Mucosa of rectum (tissue), 2 donors: ENCODE measurements at regions not wholly inside any gene's neighbourhood (a gene's known extent, or its start where the extent isn't known, plus 50 kb on each side); places are given as distances from the start of the nearest gene placed in this dataset.

Experiments
- H3K27ac ChIP-seq, 2 donors: one replicate each; pipeline ENCODE4 v1.7.0; 2013; ENCODE audit warnings: inconsistent platforms in 2 of 2, low read depth in 2 of 2, low read length in 2 of 2
- H3K27me3 ChIP-seq, 2 donors: one replicate each; pipeline ENCODE4 v1.7.0; 2013; ENCODE audit warnings: low read length in 2 of 2; ENCODE audit not compliant: control insufficient read depth in 2 of 2, insufficient read depth in 2 of 2
- H3K36me3 ChIP-seq, 2 donors: one replicate each; pipeline ENCODE4 v1.7.0; 2013; ENCODE audit warnings: low read length in 2 of 2; ENCODE audit not compliant: control insufficient read depth in 2 of 2, insufficient read depth in 2 of 2
- H3K4me1 ChIP-seq, 2 donors: one replicate each; pipeline ENCODE4 v1.7.0; 2013; ENCODE audit warnings: low read length in 2 of 2, mild to moderate bottlenecking in 1 of 2; ENCODE audit not compliant: control insufficient read depth in 2 of 2, insufficient read depth in 2 of 2
- H3K4me3 ChIP-seq, 2 donors: one replicate each; pipeline ENCODE4 v1.7.0; 2013; ENCODE audit warnings: low read length in 2 of 2
- H3K9ac ChIP-seq, 2 donors: one replicate each; pipeline ENCODE4 v1.7.0; 2013; ENCODE audit warnings: low read length in 2 of 2, low read depth in 1 of 2, mild to moderate bottlenecking in 1 of 2
- H3K9me3 ChIP-seq, 2 donors: one replicate each; pipeline ENCODE4 v1.7.0; 2013; ENCODE audit warnings: low read length in 2 of 2; ENCODE audit not compliant: control insufficient read depth in 2 of 2
- donor health status: healthy.
- donor health status: Normal muscosa, but diverticular disease.

DNA sequence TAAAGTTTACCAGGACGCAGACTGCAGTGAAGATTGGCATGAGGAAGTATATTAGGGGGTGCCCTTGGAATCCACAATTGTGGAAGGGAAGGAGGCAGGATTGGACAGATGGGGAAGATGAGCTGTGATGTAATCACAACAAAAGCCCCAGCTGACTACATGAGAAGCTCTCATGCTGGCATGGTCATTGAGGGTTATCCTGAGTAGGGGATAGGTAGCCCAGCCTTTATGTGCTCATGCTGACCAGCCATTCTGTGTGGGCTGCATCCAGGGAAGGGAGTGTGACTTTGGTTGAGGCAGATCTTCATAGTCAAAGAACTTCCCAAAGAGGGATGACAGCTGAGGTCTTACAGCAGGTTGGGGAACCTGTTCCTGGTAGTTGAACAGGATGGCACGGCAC lies 52.0 kb upstream of the RANBP6 start:
- no peaks in the 10 kb centered on the region for H3K27me3 ChIP-seq
- no peak overlapping the region for H3K27ac ChIP-seq
- H3K9ac ChIP-seq = no peak overlapping the region
- H3K36me3 ChIP-seq = no peaks in the 10 kb centered on the region
- H3K4me3 ChIP-seq = no peak overlapping the region
- no peaks in the 10 kb centered on the region for H3K9me3 ChIP-seq
- no peaks in the 10 kb centered on the region for H3K4me1 ChIP-seq
